ENCODE measurements at regions not wholly inside any gene's neighbourhood (a gene's known extent, or its start where the extent isn't known, plus 50 kb on each side); places are given as distances from the start of the nearest gene placed in this dataset.

DNA sequence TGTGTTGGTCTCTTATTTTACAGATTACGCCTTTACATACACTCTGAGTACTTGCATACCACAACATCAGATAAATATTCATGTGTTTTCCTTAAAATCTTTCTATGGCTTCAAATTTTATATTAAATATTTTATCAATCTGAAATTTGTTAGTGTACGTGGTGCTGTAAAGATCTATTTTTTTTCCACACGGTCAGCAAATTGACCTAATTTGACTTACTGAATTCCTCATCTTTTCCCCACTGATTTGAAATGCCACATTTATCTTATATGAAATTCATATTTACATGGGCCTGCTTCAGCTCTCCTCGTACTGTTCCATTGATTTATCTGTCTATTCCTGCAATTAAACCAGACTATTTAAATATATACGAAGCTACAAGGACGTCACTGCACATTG is 433.8 kb upstream of the ZNF507 start:
- TF ChIP-seq JUND (IDR thresholded peaks at IDR 0.05) (no peak), TAF1 (conservative IDR thresholded peaks at IDR 0.05) (no peak), RXRA (IDR thresholded peaks at IDR 0.05) (no peak)
- TF ChIP-seq, protein P1, sequence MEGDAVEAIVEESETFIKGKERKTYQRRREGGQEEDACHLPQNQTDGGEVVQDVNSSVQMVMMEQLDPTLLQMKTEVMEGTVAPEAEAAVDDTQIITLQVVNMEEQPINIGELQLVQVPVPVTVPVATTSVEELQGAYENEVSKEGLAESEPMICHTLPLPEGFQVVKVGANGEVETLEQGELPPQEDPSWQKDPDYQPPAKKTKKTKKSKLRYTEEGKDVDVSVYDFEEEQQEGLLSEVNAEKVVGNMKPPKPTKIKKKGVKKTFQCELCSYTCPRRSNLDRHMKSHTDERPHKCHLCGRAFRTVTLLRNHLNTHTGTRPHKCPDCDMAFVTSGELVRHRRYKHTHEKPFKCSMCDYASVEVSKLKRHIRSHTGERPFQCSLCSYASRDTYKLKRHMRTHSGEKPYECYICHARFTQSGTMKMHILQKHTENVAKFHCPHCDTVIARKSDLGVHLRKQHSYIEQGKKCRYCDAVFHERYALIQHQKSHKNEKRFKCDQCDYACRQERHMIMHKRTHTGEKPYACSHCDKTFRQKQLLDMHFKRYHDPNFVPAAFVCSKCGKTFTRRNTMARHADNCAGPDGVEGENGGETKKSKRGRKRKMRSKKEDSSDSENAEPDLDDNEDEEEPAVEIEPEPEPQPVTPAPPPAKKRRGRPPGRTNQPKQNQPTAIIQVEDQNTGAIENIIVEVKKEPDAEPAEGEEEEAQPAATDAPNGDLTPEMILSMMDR (IDR thresholded peaks at IDR 0.05; ENCODE audit: low read depth, low read length, missing input control): no peak
